ENCODE measurements at regions not wholly inside any gene's neighbourhood (a gene's known extent, or its start where the extent isn't known, plus 50 kb on each side); places are given as distances from the start of the nearest gene placed in this dataset.

DNA sequence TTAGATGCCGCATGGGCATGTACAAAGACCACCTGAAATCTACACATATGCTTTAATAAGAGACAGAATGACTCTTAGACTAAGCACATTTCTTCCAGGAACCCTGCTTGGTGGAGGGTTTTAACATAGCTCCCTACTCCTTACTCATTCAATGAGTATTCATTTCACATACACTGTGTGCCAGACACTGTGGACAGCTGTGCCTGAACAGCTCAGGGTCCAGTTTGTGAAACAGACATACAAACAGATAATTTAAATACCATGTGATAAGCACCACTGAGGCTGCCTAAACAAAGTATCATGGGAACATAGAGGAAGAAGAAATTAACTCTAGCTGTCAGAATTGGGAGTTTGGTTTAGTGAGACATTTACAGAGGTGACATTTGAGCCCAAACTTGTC is 65.2 kb upstream of the ITPRID1 start:
- no peak for DNase-seq (ENCODE audit: low spot score)
- BruUV-seq (replicated peaks), result no TSS peak
- TF ChIP-seq, protein P1, sequence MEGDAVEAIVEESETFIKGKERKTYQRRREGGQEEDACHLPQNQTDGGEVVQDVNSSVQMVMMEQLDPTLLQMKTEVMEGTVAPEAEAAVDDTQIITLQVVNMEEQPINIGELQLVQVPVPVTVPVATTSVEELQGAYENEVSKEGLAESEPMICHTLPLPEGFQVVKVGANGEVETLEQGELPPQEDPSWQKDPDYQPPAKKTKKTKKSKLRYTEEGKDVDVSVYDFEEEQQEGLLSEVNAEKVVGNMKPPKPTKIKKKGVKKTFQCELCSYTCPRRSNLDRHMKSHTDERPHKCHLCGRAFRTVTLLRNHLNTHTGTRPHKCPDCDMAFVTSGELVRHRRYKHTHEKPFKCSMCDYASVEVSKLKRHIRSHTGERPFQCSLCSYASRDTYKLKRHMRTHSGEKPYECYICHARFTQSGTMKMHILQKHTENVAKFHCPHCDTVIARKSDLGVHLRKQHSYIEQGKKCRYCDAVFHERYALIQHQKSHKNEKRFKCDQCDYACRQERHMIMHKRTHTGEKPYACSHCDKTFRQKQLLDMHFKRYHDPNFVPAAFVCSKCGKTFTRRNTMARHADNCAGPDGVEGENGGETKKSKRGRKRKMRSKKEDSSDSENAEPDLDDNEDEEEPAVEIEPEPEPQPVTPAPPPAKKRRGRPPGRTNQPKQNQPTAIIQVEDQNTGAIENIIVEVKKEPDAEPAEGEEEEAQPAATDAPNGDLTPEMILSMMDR (conservative IDR thresholded peaks at IDR 0.05; ENCODE audit: low read depth, low read length), result no peak
- TF ChIP-seq EZH2 (IDR thresholded peaks at IDR 0.05; ENCODE audit: borderline replicate concordance, low read depth, low read length, poor library complexity, severe bottlenecking), result no peak
- ChIA-PET POLR2A (ENCODE audit: low non-redundant PET) (no interaction called here), CTCF (no interaction called here)
- intact Hi-C loops (cut with micrococcal nuclease; ENCODE audit: unreplicated experiment), result loop anchor here (10.0 kb wide), 1 partner anchor 74 kb away; no protein-coding TSS in a partner anchor
- Histone ChIP-seq H3K4me1 (ENCODE audit: insufficient read depth, low read length, poor library complexity, severe bottlenecking) (peaks cover 3% of the 10 kb centered on the region), H3K9me3 (ENCODE audit: low read depth, low read length, poor library complexity, severe bottlenecking) (no peaks in the 10 kb centered on the region), H3K27ac (ENCODE audit: low read depth, low read length, poor library complexity, severe bottlenecking) (no peak overlapping the region), H3K4me3 (ENCODE audit: low read depth, low read length, poor library complexity, severe bottlenecking) (no peak overlapping the region), H3K36me3 (ENCODE audit: insufficient read depth, low read length, poor library complexity, severe bottlenecking) (no peaks in the 10 kb centered on the region), H3K27me3 (replicated peaks; ENCODE audit: insufficient read depth, low read depth, low read length, poor library complexity) (no peaks in the 10 kb centered on the region)

DNA sequence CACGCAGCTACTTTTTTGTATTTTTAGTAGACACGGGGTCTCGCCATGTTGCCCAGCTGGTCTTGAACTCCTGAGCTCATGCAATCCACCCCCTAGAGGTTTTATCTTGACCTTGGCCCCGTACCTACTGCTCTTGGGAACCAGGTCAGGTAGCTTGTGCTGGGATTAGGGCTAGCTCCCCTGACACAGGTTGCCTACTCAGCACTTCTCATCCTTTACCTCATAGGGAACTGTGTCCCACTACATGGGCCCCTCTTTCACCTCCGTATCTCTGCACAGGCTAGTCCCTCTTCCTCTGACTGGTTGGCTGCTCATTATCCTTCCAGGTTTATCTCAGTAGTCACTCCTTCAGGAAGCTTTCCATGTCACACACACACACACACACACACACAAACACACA is 58.0 kb upstream of the ITPRID1 start:
- no peak for DNase-seq (ENCODE audit: low spot score)
- BruUV-seq (replicated peaks), result no TSS peak
- H3K4me3 ChIP-seq (ENCODE audit: low read depth, low read length, poor library complexity, severe bottlenecking), result no peak overlapping the region
- H3K9me3 ChIP-seq (ENCODE audit: low read depth, low read length, poor library complexity, severe bottlenecking), result no peaks in the 10 kb centered on the region
- no peaks in the 10 kb centered on the region for H3K4me1 ChIP-seq (ENCODE audit: insufficient read depth, low read length, poor library complexity, severe bottlenecking)
- no peaks in the 10 kb centered on the region for H3K36me3 ChIP-seq (ENCODE audit: insufficient read depth, low read length, poor library complexity, severe bottlenecking)
- H3K27me3 ChIP-seq (replicated peaks; ENCODE audit: insufficient read depth, low read depth, low read length, poor library complexity), result no peaks in the 10 kb centered on the region
- POLR2A ChIA-PET (ENCODE audit: low non-redundant PET), result no interaction called here
- CTCF ChIA-PET, result interaction anchor here (1.6 kb wide), 1 partner anchor 13 kb away, joined by 6 read pairs; no protein-coding TSS in a partner anchor
- intact Hi-C loops (cut with micrococcal nuclease; ENCODE audit: unreplicated experiment), result no loop called here
- H3K27ac ChIP-seq (ENCODE audit: low read depth, low read length, poor library complexity, severe bottlenecking), result no peak overlapping the region
- no peak for TF ChIP-seq EZH2 (IDR thresholded peaks at IDR 0.05; ENCODE audit: borderline replicate concordance, low read depth, low read length, poor library complexity, severe bottlenecking)
- TF ChIP-seq, protein P1 (conservative IDR thresholded peaks at IDR 0.05; ENCODE audit: low read depth, low read length), result no peak

DNA sequence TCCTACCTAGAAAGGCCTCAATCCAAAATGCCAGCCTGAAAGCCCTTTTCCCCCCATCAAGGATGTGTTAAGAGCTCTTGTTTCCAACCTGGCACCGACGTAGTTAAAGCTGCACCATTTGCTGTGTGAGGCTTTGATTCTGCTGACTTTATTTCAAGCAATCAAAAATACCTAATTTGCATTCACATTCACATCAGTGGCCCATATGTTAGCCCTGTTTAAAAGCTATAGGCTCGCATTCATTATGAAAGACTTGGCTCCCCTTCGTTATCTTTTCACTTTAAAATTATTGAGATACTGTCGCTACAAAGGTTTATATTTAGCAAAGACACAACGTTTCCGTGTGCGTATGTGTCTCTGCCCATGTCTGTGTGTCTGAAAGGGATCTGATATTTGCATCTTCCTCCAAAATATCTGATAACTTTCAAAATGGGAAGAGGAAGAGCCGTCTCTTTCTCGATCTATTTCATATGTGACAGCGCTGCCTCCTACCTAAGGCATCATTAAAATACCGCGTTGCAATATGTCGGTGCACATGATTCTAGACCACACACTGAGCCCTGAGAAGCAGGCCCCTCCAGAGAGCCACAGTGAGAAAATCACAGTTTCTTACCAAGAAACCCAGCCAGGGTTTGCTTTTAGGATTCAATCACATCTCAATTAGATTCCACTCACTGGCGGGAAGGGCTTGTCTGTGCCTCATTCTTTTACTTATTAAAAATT is 57.1 kb upstream of the ITPRID1 start:
- no peaks in the 10 kb centered on the region for H3K4me1 ChIP-seq (ENCODE audit: insufficient read depth, low read length, poor library complexity, severe bottlenecking)
- H3K27me3 ChIP-seq (replicated peaks; ENCODE audit: insufficient read depth, low read depth, low read length, poor library complexity), result no peaks in the 10 kb centered on the region
- H3K4me3 ChIP-seq (ENCODE audit: low read depth, low read length, poor library complexity, severe bottlenecking), result no peak overlapping the region
- TF ChIP-seq, protein P1 (conservative IDR thresholded peaks at IDR 0.05; ENCODE audit: low read depth, low read length), result no peak
- TF ChIP-seq EZH2 (IDR thresholded peaks at IDR 0.05; ENCODE audit: borderline replicate concordance, low read depth, low read length, poor library complexity, severe bottlenecking), result no peak
- H3K36me3 ChIP-seq (ENCODE audit: insufficient read depth, low read length, poor library complexity, severe bottlenecking), result no peaks in the 10 kb centered on the region
- no peaks in the 10 kb centered on the region for H3K9me3 ChIP-seq (ENCODE audit: low read depth, low read length, poor library complexity, severe bottlenecking)
- ChIA-PET POLR2A (ENCODE audit: low non-redundant PET) (no interaction called here), CTCF (interaction anchor here (1.6 kb wide), 1 partner anchor 14 kb away, joined by 6 read pairs; no protein-coding TSS in a partner anchor)
- no peak for DNase-seq (ENCODE audit: low spot score)
- intact Hi-C loops (cut with micrococcal nuclease; ENCODE audit: unreplicated experiment), result no loop called here
- no TSS peak for BruUV-seq (replicated peaks)
- no peak overlapping the region for H3K27ac ChIP-seq (ENCODE audit: low read depth, low read length, poor library complexity, severe bottlenecking)
